PC-9 (cell line): ENCODE measurements at regions not wholly inside any gene's neighbourhood (a gene's known extent, or its start where the extent isn't known, plus 50 kb on each side); places are given as distances from the start of the nearest gene placed in this dataset.

Source experiments
- BruUV-seq: library from RNA; stranded (reverse); fragments of 400-500 nt; replicated peaks from 2 replicates; lab custom pipeline; 2021; lab: Mats Ljungman, UMichigan
- CTCF ChIA-PET: fragments of 300-600 bp; sonication (Branson Sonifier 250); formaldehyde crosslinking; loops from one replicate; lab custom pipeline; 2022; ENCODE audit warnings: antibody characterized with exemption; lab: Charles Lee
- POLR2A ChIA-PET: fragments of 300-600 bp; sonication (Branson Sonifier 250); formaldehyde crosslinking; loops from one replicate; lab custom pipeline; 2022; ENCODE audit warnings: antibody characterized with exemption; ENCODE audit not compliant: unreplicated experiment; lab: Charles Lee
- DNase-seq, 2 experiments: peaks; one replicate each; pipeline versions ENCODE4 v3.0.0 to v3.0.0-alpha.2; 2015 to 2022; ENCODE audit warnings: mixed read lengths in 1 of 2
- H2AFZ ChIP-seq: fragments of 200-600 bp; sonication (generic); 2 replicates; pipeline ENCODE4 v1.8.1; 2017; ENCODE audit warnings: antibody characterized with exemption
- H3F3A ChIP-seq: fragments of 200-600 bp; sonication (generic); 2 replicates; pipeline ENCODE4 v1.8.1; 2017; ENCODE audit warnings: antibody characterized with exemption, mild to moderate bottlenecking, low read depth; ENCODE audit not compliant: insufficient read depth
- H3K27ac ChIP-seq: fragments of 200-600 bp; sonication (generic); 2 replicates; pipeline ENCODE4 v1.6.1; 2016; ENCODE audit warnings: mixed run types
- H3K27me3 ChIP-seq: fragments of 200-600 bp; sonication (generic); 2 replicates; pipeline ENCODE4 v1.6.1; 2016; ENCODE audit warnings: low read depth, mixed run types; ENCODE audit not compliant: insufficient read depth
- H3K36me3 ChIP-seq: fragments of 200-600 bp; sonication (generic); 2 replicates; pipeline ENCODE4 v1.6.1; 2016; ENCODE audit warnings: low read depth, mixed run types
- H3K4me1 ChIP-seq: fragments of 200-600 bp; sonication (generic); replicated peaks from 2 replicates; pipeline ENCODE4 v1.6.1; 2016; ENCODE audit warnings: mixed run types; ENCODE audit not compliant: insufficient read depth
- H3K4me2 ChIP-seq: fragments of 200-600 bp; sonication (generic); 2 replicates; pipeline ENCODE4 v1.6.1; 2017; ENCODE audit warnings: mixed run types
- H3K4me3 ChIP-seq: fragments of 200-600 bp; sonication (generic); 2 replicates; pipeline ENCODE4 v1.6.1; 2016; ENCODE audit warnings: mixed run types
- H3K79me2 ChIP-seq: fragments of 200-600 bp; sonication (generic); 2 replicates; pipeline ENCODE4 v1.6.1; 2017; ENCODE audit warnings: low read depth, mixed run types
- H3K9me2 ChIP-seq: fragments of 200-600 bp; sonication (generic); 2 replicates; pipeline ENCODE4 v1.8.1; 2017; ENCODE audit warnings: mild to moderate bottlenecking; ENCODE audit not compliant: insufficient read depth
- H3K9me3 ChIP-seq: fragments of 200-600 bp; sonication (generic); 2 replicates; pipeline ENCODE4 v1.8.1; 2016; ENCODE audit warnings: low read depth; ENCODE audit not compliant: insufficient read depth
- H4K20me1 ChIP-seq: fragments of 200-600 bp; sonication (generic); 2 replicates; pipeline ENCODE4 v1.8.1; 2017; ENCODE audit not compliant: insufficient read depth
- CTCF ChIP-seq: fragments of 200-600 bp; sonication (generic); conservative IDR thresholded peaks from 2 replicates; pipeline ENCODE4 v1.6.1; 2017; ENCODE audit warnings: mixed run types, antibody characterized with exemption, mild to moderate bottlenecking, moderate library complexity
- EZH2 ChIP-seq: fragments of 200-600 bp; sonication (generic); IDR thresholded peaks from 2 replicates; pipeline ENCODE4 v1.8.0; 2017; ENCODE audit warnings: antibody characterized with exemption, low read depth
- intact Hi-C: fragments of 100-400 bp; cut with micrococcal nuclease; formaldehyde crosslinking; loops from one replicate; pipeline ENCODE4 v1.10.0; 2022; ENCODE audit not compliant: unreplicated experiment

- Histone ChIP-seq H3K9me2 (no peaks in the 10 kb centered on the region), H3F3A (peaks cover 6% of the 10 kb centered on the region; the same call in 1 of the 2 replicates), H4K20me1 (no peaks in the 10 kb centered on the region), H3K27me3 (no peaks in the 10 kb centered on the region), H3K79me2 (no peaks in the 10 kb centered on the region), H3K36me3 (no peaks in the 10 kb centered on the region), H3K4me1 (peaks cover 23% of the 10 kb centered on the region), H3K4me3 (no peak overlapping the region), H3K9me3 (no peaks in the 10 kb centered on the region), H3K27ac (no peak overlapping the region), H2AFZ (no peak overlapping the region), H3K4me2 (no peak overlapping the region)
- DNase-seq = no peak
- TF ChIP-seq CTCF = no peak
- TF ChIP-seq EZH2 = no peak
- ChIA-PET CTCF (no interaction called here), POLR2A (no interaction called here)
- intact Hi-C loops = loop anchor here (2.0 to 5.0 kb wide), 3 partner anchors 29 to 145 kb away; no protein-coding TSS in a partner anchor
- no TSS peak for BruUV-seq
Observed at GRCh38 chr2:120524174-120524573, 178.2 kb downstream of the INHBB start.

GRCh38 chr2:120525056-120526046 lies 179.4 kb downstream of the INHBB start:
- BruUV-seq = no TSS peak
- POLR2A ChIA-PET = no interaction called here
- CTCF ChIA-PET = no interaction called here
- Histone ChIP-seq H3F3A (peaks cover 6% of the 10 kb centered on the region; the same call in 1 of the 2 replicates), H3K79me2 (no peaks in the 10 kb centered on the region), H3K27me3 (no peaks in the 10 kb centered on the region), H3K4me1 (peaks cover 23% of the 10 kb centered on the region), H3K4me3 (no peak overlapping the region), H3K9me3 (no peaks in the 10 kb centered on the region), H3K9me2 (no peaks in the 10 kb centered on the region), H3K4me2 (peak overlapping the region; percentile 51), H2AFZ (no peak overlapping the region), H3K27ac (no peak overlapping the region), H4K20me1 (no peaks in the 10 kb centered on the region), H3K36me3 (no peaks in the 10 kb centered on the region)
- peak; percentile 46; the same call in 1 of the 2 replicates for TF ChIP-seq CTCF
- no peak for TF ChIP-seq EZH2
- peak; percentile 76 to 77 for DNase-seq
- intact Hi-C loops = loop anchor here (1.0 to 2.0 kb wide), 3 partner anchors 15 to 143 kb away; no protein-coding TSS in a partner anchor

- intact Hi-C loops = no loop called here
- H3K36me3 ChIP-seq = no peaks in the 10 kb centered on the region
- TF ChIP-seq EZH2 (no peak), CTCF (no peak)
- DNase-seq = no peak
- no peaks in the 10 kb centered on the region for H3K9me3 ChIP-seq
- H3K27ac ChIP-seq = no peak overlapping the region
- peaks cover 23% of the 10 kb centered on the region for H3K4me1 ChIP-seq
- H4K20me1 ChIP-seq = no peaks in the 10 kb centered on the region
- H3K9me2 ChIP-seq = no peaks in the 10 kb centered on the region
- H3K4me3 ChIP-seq = no peak overlapping the region
- no peaks in the 10 kb centered on the region for H3K79me2 ChIP-seq
- H3K27me3 ChIP-seq = no peaks in the 10 kb centered on the region
- CTCF ChIA-PET = no interaction called here
- POLR2A ChIA-PET = no interaction called here
- BruUV-seq = no TSS peak
- peaks cover 6% of the 10 kb centered on the region; the same call in 1 of the 2 replicates for H3F3A ChIP-seq
- no peak overlapping the region for H3K4me2 ChIP-seq
- no peak overlapping the region for H2AFZ ChIP-seq
Observed at GRCh38 chr2:120526047-120526562, 180.2 kb downstream of the INHBB start.
